IMR-90 (cell line): ENCODE measurements at regions not wholly inside any gene's neighbourhood (a gene's known extent, or its start where the extent isn't known, plus 50 kb on each side); places are given as distances from the start of the nearest gene placed in this dataset.
"Not testable (repeated sequence)": the region's sequence is repeated elsewhere in the genome, so short reads cannot be mapped to it uniquely, and the experiment has no call there.

Experiments
- ATAC-seq: fragments of 200-7000 bp; cut with Tn5 transposase; 2 replicates; pipeline ENCODE4 v1.9.1; 2020; ENCODE audit warnings: low read depth, mild to moderate bottlenecking, moderate library complexity
- BruUV-seq: library from RNA; stranded (reverse); fragments of 400-500 nt; replicated peaks from 2 replicates; lab custom pipeline; 2021; lab: Mats Ljungman, UMichigan
- CTCF ChIA-PET: fragments of 300-600 bp; formaldehyde crosslinking; extraction: SDS; loops from one replicate; lab custom pipeline; 2021; ENCODE audit warnings: antibody characterized with exemption; lab: Yijun Ruan, JAX
- POLR2A ChIA-PET: fragments of 300-600 bp; sonication (Branson Sonifier 250); formaldehyde crosslinking; loops from one replicate; lab custom pipeline; 2022; ENCODE audit warnings: antibody characterized with exemption; ENCODE audit not compliant: unreplicated experiment; lab: Charles Lee
- DNase-seq: peaks from one replicate; pipeline ENCODE4 v3.0.0; 2013
- H2AFZ ChIP-seq: replicated peaks from 2 replicates; pipeline ENCODE3; 2013; ENCODE audit warnings: low read length, mild to moderate bottlenecking; ENCODE audit not compliant: poor library complexity
- H2AK5ac ChIP-seq: 2 replicates; pipeline ENCODE4 v1.6.1; 2013; ENCODE audit warnings: low read depth, low read length, inconsistent platforms
- H2AK9ac ChIP-seq: replicated peaks from 2 replicates; pipeline ENCODE3; 2013; ENCODE audit warnings: mild to moderate bottlenecking, low read depth, low read length, moderate library complexity; ENCODE audit not compliant: poor library complexity
- H2BK120ac ChIP-seq: 2 replicates; pipeline ENCODE4 v1.6.1; 2013; ENCODE audit warnings: low read depth, low read length, inconsistent platforms
- H2BK15ac ChIP-seq: 3 replicates; pipeline ENCODE4 v1.6.1; 2013; ENCODE audit warnings: low read depth, low read length, inconsistent platforms
- H2BK20ac ChIP-seq: 2 replicates; pipeline ENCODE4 v1.6.1; 2013; ENCODE audit warnings: low read depth, mild to moderate bottlenecking, inconsistent platforms, low read length, moderate library complexity
- H2BK5ac ChIP-seq: 2 replicates; pipeline ENCODE4 v1.6.1; 2013; ENCODE audit warnings: mild to moderate bottlenecking, low read depth, low read length, inconsistent platforms; ENCODE audit not compliant: poor library complexity, severe bottlenecking
- H3K14ac ChIP-seq: replicated peaks from 2 replicates; pipeline ENCODE4 v1.6.1; 2013; ENCODE audit warnings: low read depth, low read length, inconsistent platforms
- H3K18ac ChIP-seq: 2 replicates; pipeline ENCODE4 v1.6.1; 2013; ENCODE audit warnings: low read depth, low read length, control low read depth
- H3K23ac ChIP-seq: 2 replicates; pipeline ENCODE4 v1.6.1; 2013; ENCODE audit warnings: low read depth, low read length, inconsistent platforms
- H3K27ac ChIP-seq: 2 replicates; pipeline ENCODE4 v1.5.1; 2013; ENCODE audit warnings: mild to moderate bottlenecking, control low read depth, low read length; ENCODE audit not compliant: insufficient read depth
- H3K27me3 ChIP-seq: 2 replicates; pipeline ENCODE4 v1.6.1; 2013; ENCODE audit warnings: low read length; ENCODE audit not compliant: control insufficient read depth, insufficient read depth
- H3K36me3 ChIP-seq: 2 replicates; pipeline ENCODE4 v1.6.1; 2013; ENCODE audit warnings: low read length, mixed read lengths; ENCODE audit not compliant: control insufficient read depth, insufficient read depth
- H3K4ac ChIP-seq: 2 replicates; pipeline ENCODE4 v1.6.1; 2013; ENCODE audit warnings: low read depth, low read length, inconsistent platforms
- H3K4me1 ChIP-seq: 2 replicates; pipeline ENCODE4 v1.6.1; 2013; ENCODE audit warnings: low read length, mixed read lengths; ENCODE audit not compliant: control insufficient read depth, insufficient read depth
- H3K4me2 ChIP-seq: 2 replicates; pipeline ENCODE4 v1.6.1; 2013; ENCODE audit warnings: low read depth, mild to moderate bottlenecking, control low read depth, low read length, moderate library complexity
- H3K4me3 ChIP-seq: 2 replicates; pipeline ENCODE4 v1.5.1; 2013; ENCODE audit warnings: low read depth, mild to moderate bottlenecking, control low read depth, low read length, moderate library complexity; ENCODE audit not compliant: insufficient read depth
- H3K56ac ChIP-seq: 2 replicates; pipeline ENCODE4 v1.6.1; 2013; ENCODE audit warnings: low read length, inconsistent platforms; ENCODE audit not compliant: insufficient read depth; ENCODE audit errors: extremely low read depth
- H3K79me1 ChIP-seq, 2 experiments: 2 replicates each; pipeline ENCODE4 v1.6.1; 2013; ENCODE audit warnings: low read length in 2 of 2, inconsistent platforms in 1 of 2, low read depth in 1 of 2
- H3K9ac ChIP-seq: 2 replicates; pipeline ENCODE4 v1.6.1; 2013; ENCODE audit warnings: low read depth, low read length, control low read depth
- H3K9me1 ChIP-seq: 2 replicates; pipeline ENCODE4 v1.6.1; 2013; ENCODE audit warnings: low read length, inconsistent platforms; ENCODE audit not compliant: insufficient read depth
- H3K9me3 ChIP-seq: 2 replicates; pipeline ENCODE4 v1.6.1; 2013; ENCODE audit warnings: low read length; ENCODE audit not compliant: control insufficient read depth, insufficient read depth
- H4K20me1 ChIP-seq: 2 replicates; pipeline ENCODE4 v1.6.1; 2013; ENCODE audit warnings: low read length, inconsistent platforms; ENCODE audit not compliant: insufficient read depth
- H4K5ac ChIP-seq: 2 replicates; pipeline ENCODE4 v1.6.1; 2013; ENCODE audit warnings: mild to moderate bottlenecking, low read depth, low read length, control low read depth
- H4K8ac ChIP-seq, 2 experiments: 2 replicates each; pipeline ENCODE4 v1.6.1; 2013; ENCODE audit warnings: low read depth in 2 of 2, low read length in 2 of 2, control low read depth in 1 of 2, inconsistent platforms in 1 of 2
- H4K91ac ChIP-seq: 2 replicates; pipeline ENCODE4 v1.6.1; 2013; ENCODE audit warnings: low read depth, low read length, inconsistent platforms; ENCODE audit not compliant: insufficient read depth
- FOS ChIP-seq: fragments of 150-350 bp; IDR thresholded peaks from 2 replicates; pipeline ENCODE4 v1.6.1; 2016; ENCODE audit warnings: low read depth, low read length
- NFE2L2 ChIP-seq: fragments of 150-350 bp; IDR thresholded peaks from 2 replicates; pipeline ENCODE4 v1.6.1; 2016; ENCODE audit warnings: low read depth, mild to moderate bottlenecking, low read length
- WGBS, 2 experiments: methylation state at CpG; one replicate each; pipeline versions ENCODE4 v1.1.5 to v1.1.7; 2013; ENCODE audit warnings: missing lambda C conversion rate in 2 of 2; ENCODE audit not compliant: insufficient read length in 1 of 2; ENCODE audit errors: extremely low coverage in 2 of 2; 5-methylcytosine and 5-hydroxymethylcytosine counted together
- dilution Hi-C: fragments of 300-500 bp; cut with HindIII; formaldehyde crosslinking; loops from one replicate; pipeline ENCODE4 v1.14.3; 2018; ENCODE audit warnings: low sequenced_read_pairs; ENCODE audit not compliant: unreplicated experiment
- in situ Hi-C: fragments of 300-500 bp; cut with MboI; formaldehyde crosslinking; loops from 3 replicates; pipeline ENCODE4 v1.14.3; 2019; ENCODE audit warnings: low sequenced_read_pairs, inconsistent platforms, mixed read lengths
- intact Hi-C: fragments of 100-400 bp; cut with micrococcal nuclease; formaldehyde crosslinking; loops from 2 replicates; pipeline ENCODE4 v1.10.0; 2022

- H3K79me1 ChIP-seq, H2BK120ac ChIP-seq, H3K4ac ChIP-seq, H2BK15ac ChIP-seq, POLR2A ChIA-PET, H4K8ac ChIP-seq, H3K27me3 ChIP-seq, H3K4me3 ChIP-seq, H3K4me1 ChIP-seq, CTCF ChIA-PET, H4K20me1 ChIP-seq, H3K4me2 ChIP-seq, BruUV-seq, H3K9ac ChIP-seq, H3K56ac ChIP-seq, H3K9me3 ChIP-seq, H2AFZ ChIP-seq, H3K23ac ChIP-seq, H3K18ac ChIP-seq, in situ Hi-C loops, H2AK5ac ChIP-seq, H4K91ac ChIP-seq, H2BK20ac ChIP-seq, H3K27ac ChIP-seq, intact Hi-C loops, H3K9me1 ChIP-seq, H3K36me3 ChIP-seq, H4K5ac ChIP-seq, H3K14ac ChIP-seq, H2AK9ac ChIP-seq, dilution Hi-C loops: not testable (repeated sequence)
- peak overlapping the region; percentile 34 for H2BK5ac ChIP-seq
- WGBS, 2 experiments, result no CpG with 5 or more reads among the region's 6 CpGs
- peak; percentile 59; the same call in 1 of the 2 replicates for ATAC-seq
- TF ChIP-seq FOS (peak; percentile 75), NFE2L2 (peak; percentile 47; the same call in 1 of the 2 replicates)
- peak; percentile 84 for DNase-seq
Measured at GRCh38 chr10:21366108-21366507, 159.4 kb downstream of the SKIDA1 start.
